PC-3 (cell line): ENCODE measurements at regions not wholly inside any gene's neighbourhood (a gene's known extent, or its start where the extent isn't known, plus 50 kb on each side); places are given as distances from the start of the nearest gene placed in this dataset.

Source experiments
- EZH2phosphoT487 ChIP-seq: fragments of 300-600 bp; sonication (generic); IDR thresholded peaks from 2 replicates; pipeline ENCODE4 v1.6.1; 2018; ENCODE audit warnings: mild to moderate bottlenecking, antibody characterized with exemption, low read length, borderline replicate concordance
- TF ChIP-seq, protein P1 (sequence below): fragments of 300-600 bp; sonication (generic); conservative IDR thresholded peaks from 2 replicates; pipeline ENCODE4 v1.5.1; 2017; ENCODE audit warnings: antibody characterized with exemption, low read depth, mild to moderate bottlenecking, low read length

DNA sequence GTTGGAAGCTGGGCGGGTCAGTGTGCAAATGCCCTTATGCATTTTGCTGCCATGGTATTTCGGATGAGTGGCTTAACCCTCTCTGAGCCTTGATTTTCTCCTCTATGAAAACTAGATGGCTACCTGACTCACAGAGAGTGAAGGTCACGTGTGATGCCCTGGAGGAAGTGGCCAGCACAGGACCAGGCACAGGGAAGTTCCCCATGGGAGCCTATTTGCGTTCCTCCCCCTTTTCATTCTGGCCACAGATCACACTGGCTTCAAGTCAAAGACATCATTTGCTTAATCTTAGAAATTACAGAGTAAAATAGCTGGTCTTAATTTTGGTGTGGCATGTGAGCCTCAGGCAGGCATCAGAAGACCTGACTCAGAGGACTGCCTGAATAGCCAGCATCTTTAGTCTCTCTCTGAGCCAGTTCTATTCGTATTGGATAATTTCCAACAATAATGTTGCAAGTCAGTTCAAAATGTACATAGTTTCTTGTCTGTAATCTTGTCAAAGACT is 57.6 kb upstream of the CD302 start:
- TF ChIP-seq, protein P1, sequence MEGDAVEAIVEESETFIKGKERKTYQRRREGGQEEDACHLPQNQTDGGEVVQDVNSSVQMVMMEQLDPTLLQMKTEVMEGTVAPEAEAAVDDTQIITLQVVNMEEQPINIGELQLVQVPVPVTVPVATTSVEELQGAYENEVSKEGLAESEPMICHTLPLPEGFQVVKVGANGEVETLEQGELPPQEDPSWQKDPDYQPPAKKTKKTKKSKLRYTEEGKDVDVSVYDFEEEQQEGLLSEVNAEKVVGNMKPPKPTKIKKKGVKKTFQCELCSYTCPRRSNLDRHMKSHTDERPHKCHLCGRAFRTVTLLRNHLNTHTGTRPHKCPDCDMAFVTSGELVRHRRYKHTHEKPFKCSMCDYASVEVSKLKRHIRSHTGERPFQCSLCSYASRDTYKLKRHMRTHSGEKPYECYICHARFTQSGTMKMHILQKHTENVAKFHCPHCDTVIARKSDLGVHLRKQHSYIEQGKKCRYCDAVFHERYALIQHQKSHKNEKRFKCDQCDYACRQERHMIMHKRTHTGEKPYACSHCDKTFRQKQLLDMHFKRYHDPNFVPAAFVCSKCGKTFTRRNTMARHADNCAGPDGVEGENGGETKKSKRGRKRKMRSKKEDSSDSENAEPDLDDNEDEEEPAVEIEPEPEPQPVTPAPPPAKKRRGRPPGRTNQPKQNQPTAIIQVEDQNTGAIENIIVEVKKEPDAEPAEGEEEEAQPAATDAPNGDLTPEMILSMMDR = no peak
- TF ChIP-seq EZH2phosphoT487 = no peak
